HepG2 (cell line): ENCODE measurements at regions not wholly inside any gene's neighbourhood (a gene's known extent, or its start where the extent isn't known, plus 50 kb on each side); places are given as distances from the start of the nearest gene placed in this dataset.

Experiments used
- ATAC-seq: fragments of 200-7000 bp; cut with Tn5 transposase; 3 replicates; pipeline ENCODE4 v1.9.1; 2020; ENCODE audit warnings: mild to moderate bottlenecking, moderate library complexity
- BruUV-seq: library from RNA; stranded (reverse); fragments of 400-500 nt; replicated peaks from 2 replicates; lab custom pipeline; 2021; lab: Mats Ljungman, UMichigan
- CTCF ChIA-PET: fragments of 300-600 bp; formaldehyde crosslinking; extraction: SDS; loops from one replicate; lab custom pipeline; 2021; ENCODE audit warnings: low total read pairs, inconsistent platforms, low intra/inter-chr PET ratio; lab: Yijun Ruan, JAX
- POLR2A ChIA-PET: fragments of 350-600 bp; sonication (Branson Sonifier 250); formaldehyde crosslinking; loops from one replicate; lab custom pipeline; 2020; ENCODE audit warnings: antibody characterized with exemption, inconsistent platforms; lab: Yijun Ruan, JAX
- DNase-seq: peaks from one replicate; pipeline ENCODE4 v3.0.0-alpha.2; 2015; ENCODE audit warnings: low spot score
- FAIRE-seq: peaks from 3 replicates; lab custom pipeline; 2011; peaks lifted over from hg19 to GRCh38; lab: Jason Lieb, UNC
- H2AFZ ChIP-seq: one replicate; pipeline ENCODE4 v1.6.1; 2011; ENCODE audit warnings: low read length, inconsistent platforms
- H3K27ac ChIP-seq: fragments of 300-600 bp; 3 replicates; pipeline ENCODE4 v1.8.0; 2011; ENCODE audit warnings: mixed run types, mild to moderate bottlenecking, mixed read lengths, low read length, inconsistent platforms; ENCODE audit not compliant: insufficient read depth; ENCODE audit errors: extremely low read length
- H3K27me3 ChIP-seq, 2 experiments: fragments of 200-600 bp in 1 of 2; 2 replicates in 1 of 2; 3 replicates in 1 of 2; pipeline versions ENCODE4 v1.6.0 to v1.8.0; 2011; ENCODE audit warnings: low read length in 2 of 2, mild to moderate bottlenecking in 2 of 2, moderate library complexity in 2 of 2, inconsistent platforms in 1 of 2; ENCODE audit not compliant: insufficient read depth in 2 of 2, control insufficient read depth in 1 of 2
- H3K36me3 ChIP-seq, 2 experiments: fragments of 200-600 bp in 1 of 2; replicated peaks in 1 of 2; 2 replicates in 1 of 2; 3 replicates in 1 of 2; pipeline versions ENCODE4 v1.5.1 to v1.8.0; 2011; ENCODE audit warnings: low read length in 2 of 2, inconsistent platforms in 1 of 2; ENCODE audit not compliant: insufficient read depth in 2 of 2, control insufficient read depth in 1 of 2
- H3K4me1 ChIP-seq: 2 replicates; pipeline ENCODE4 v1.5.1; 2012; ENCODE audit warnings: low read length, inconsistent platforms; ENCODE audit not compliant: insufficient read depth
- H3K4me2 ChIP-seq: 2 replicates; pipeline ENCODE4 v1.6.0; 2011; ENCODE audit warnings: low read depth, low read length, inconsistent platforms
- H3K4me3 ChIP-seq, 3 experiments: fragments of 200-600 bp in 1 of 3; sonication (generic), shearing (Covaris generic) in 1 of 3; replicated peaks in 1 of 3; 2 replicates each; pipeline ENCODE4 v1.5.1; 2011 to 2016; ENCODE audit warnings: low read length in 3 of 3, inconsistent platforms in 2 of 3, low read depth in 2 of 3, mild to moderate bottlenecking in 2 of 3, control low read depth in 1 of 3, mixed read lengths in 1 of 3; ENCODE audit not compliant: insufficient read depth in 1 of 3
- H3K79me2 ChIP-seq: one replicate; pipeline ENCODE4 v1.6.1; 2011; ENCODE audit warnings: low read length, inconsistent platforms; ENCODE audit not compliant: insufficient read depth
- H3K9ac ChIP-seq: 2 replicates; pipeline ENCODE4 v1.6.0; 2011; ENCODE audit warnings: mild to moderate bottlenecking, low read depth, low read length, inconsistent platforms; ENCODE audit not compliant: insufficient read depth
- H3K9me3 ChIP-seq: 2 replicates; pipeline ENCODE4 v1.5.1; 2012; ENCODE audit warnings: mild to moderate bottlenecking, low read length
- H4K20me1 ChIP-seq: 2 replicates; pipeline ENCODE4 v1.6.0; 2011; ENCODE audit warnings: inconsistent platforms, mild to moderate bottlenecking, low read length, moderate library complexity; ENCODE audit not compliant: insufficient read depth
- TFAP4 ChIP-seq: sonication (generic); IDR thresholded peaks from 2 replicates; pipeline ENCODE4 v1.6.1; 2016; ENCODE audit warnings: low read depth, borderline replicate concordance
- TOPORS ChIP-seq: sonication (generic); formaldehyde crosslinking; IDR thresholded peaks from 2 replicates; pipeline ENCODE4 v1.8.0; 2023; ENCODE audit warnings: mild to moderate bottlenecking, missing genetic modification reagents
- ZNF10 ChIP-seq: sonication (generic); formaldehyde crosslinking; IDR thresholded peaks from 2 replicates; pipeline ENCODE4 v1.4.0; 2020; ENCODE audit warnings: mild to moderate bottlenecking, low read depth, missing genetic modification reagents, borderline replicate concordance
- ZNF609 ChIP-seq: sonication (generic); formaldehyde crosslinking; IDR thresholded peaks from 2 replicates; pipeline ENCODE4 v1.4.0; 2020; ENCODE audit warnings: mild to moderate bottlenecking, missing genetic modification reagents, borderline replicate concordance
- WGBS: methylation state at CpG from one replicate; pipeline ENCODE4 v1.1.6; 2017; ENCODE audit warnings: low lambda C conversion rate; 5-methylcytosine and 5-hydroxymethylcytosine counted together
- in situ Hi-C: cut with HindIII; loops from 2 replicates; pipeline ENCODE4 v1.10.0; 2017; ENCODE audit warnings: low pct_unique_long_range_greater_than_20kb; ENCODE audit not compliant: extremely low pct_ligation_motif_present
- intact Hi-C: fragments of 100-400 bp; cut with micrococcal nuclease; formaldehyde crosslinking; loops from one replicate; pipeline ENCODE4 v1.10.0; 2022; ENCODE audit not compliant: unreplicated experiment

- 53% methylated on average over 10 of the region's 10 CpGs for WGBS
- H4K20me1 ChIP-seq, result no peaks in the 10 kb centered on the region
- POLR2A ChIA-PET, result no interaction called here
Observed at GRCh38 chr19:29366757-29367156, 153.8 kb upstream of the UQCRFS1 start.

More at GRCh38 chr19:29366757-29367156, 153.8 kb upstream of the UQCRFS1 start:
- ATAC-seq (no peak), DNase-seq (no peak), FAIRE-seq (no peak)
- 0 out of 5 replicates have a peak, but pooled peaks cover 0 to 3% of the 10 kb centered on the region in 2 experiments for H3K27me3 ChIP-seq
- H3K4me1 ChIP-seq, result no peaks in the 10 kb centered on the region
- no peak overlapping the region for H2AFZ ChIP-seq
- H3K4me2 ChIP-seq, result no peak overlapping the region
- H3K36me3 ChIP-seq, result no peaks in the 10 kb centered on the region
- CTCF ChIA-PET, result no interaction called here
- H3K9me3 ChIP-seq, result 0 out of 2 replicates have a peak, but pooled peaks cover 4% of the 10 kb centered on the region
- no peak for TF ChIP-seq ZNF10
- no peak for TF ChIP-seq ZNF609
- TF ChIP-seq TOPORS (CRISPR knock-in tag), result no peak
- TF ChIP-seq TFAP4, result no peak
- no peaks in the 10 kb centered on the region for H3K79me2 ChIP-seq
- no peak overlapping the region for H3K27ac ChIP-seq
- H3K9ac ChIP-seq, result no peak overlapping the region
- in situ Hi-C loops (no loop called here), intact Hi-C loops (no loop called here)
- BruUV-seq, result no TSS peak
- no peak overlapping the region for H3K4me3 ChIP-seq
